ENCODE measurements at regions not wholly inside any gene's neighbourhood (a gene's known extent, or its start where the extent isn't known, plus 50 kb on each side); places are given as distances from the start of the nearest gene placed in this dataset.

DNA sequence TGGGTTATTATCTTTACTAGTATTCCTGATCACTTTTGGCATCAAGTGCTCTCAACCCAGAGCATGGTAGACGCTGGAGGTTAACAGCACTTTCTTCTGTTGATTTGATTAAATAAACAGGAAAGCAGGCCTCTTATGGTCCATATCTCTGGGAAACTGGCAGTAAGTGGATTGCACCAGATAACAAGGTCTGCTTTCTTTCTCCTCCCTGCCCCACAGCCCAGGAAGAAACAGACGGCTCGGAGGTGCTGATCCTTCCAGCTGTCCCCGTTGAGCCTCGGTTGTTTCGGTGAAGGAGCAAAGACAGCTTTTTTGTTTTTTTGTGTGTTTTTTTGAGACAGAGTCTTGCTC, 100.8 kb upstream of the KCTD1 start:
- no peaks in the 10 kb centered on the region for H3K9me2 ChIP-seq (replicated peaks; ENCODE audit: control insufficient read depth, low read length)
- no peak overlapping the region for H3K27ac ChIP-seq (ENCODE audit: low read depth, low read length)
- H3K4me3 ChIP-seq (ENCODE audit: low read length), result no peak overlapping the region
- H3K9me3 ChIP-seq (ENCODE audit: control insufficient read depth, insufficient read depth, low read length), result no peaks in the 10 kb centered on the region
- H4K20me1 ChIP-seq (ENCODE audit: control insufficient read depth, insufficient read depth, low read depth, low read length), result no peaks in the 10 kb centered on the region
- no peaks in the 10 kb centered on the region for H3K79me2 ChIP-seq (ENCODE audit: control insufficient read depth, low read length)
- H3K27me3 ChIP-seq (ENCODE audit: control insufficient read depth, low read length), result peaks cover 24% of the 10 kb centered on the region
- H3K4me1 ChIP-seq (ENCODE audit: control insufficient read depth, low read length), result no peaks in the 10 kb centered on the region
- no peaks in the 10 kb centered on the region for H3F3A ChIP-seq (ENCODE audit: control insufficient read depth, insufficient read depth)
- TF ChIP-seq, protein P1, sequence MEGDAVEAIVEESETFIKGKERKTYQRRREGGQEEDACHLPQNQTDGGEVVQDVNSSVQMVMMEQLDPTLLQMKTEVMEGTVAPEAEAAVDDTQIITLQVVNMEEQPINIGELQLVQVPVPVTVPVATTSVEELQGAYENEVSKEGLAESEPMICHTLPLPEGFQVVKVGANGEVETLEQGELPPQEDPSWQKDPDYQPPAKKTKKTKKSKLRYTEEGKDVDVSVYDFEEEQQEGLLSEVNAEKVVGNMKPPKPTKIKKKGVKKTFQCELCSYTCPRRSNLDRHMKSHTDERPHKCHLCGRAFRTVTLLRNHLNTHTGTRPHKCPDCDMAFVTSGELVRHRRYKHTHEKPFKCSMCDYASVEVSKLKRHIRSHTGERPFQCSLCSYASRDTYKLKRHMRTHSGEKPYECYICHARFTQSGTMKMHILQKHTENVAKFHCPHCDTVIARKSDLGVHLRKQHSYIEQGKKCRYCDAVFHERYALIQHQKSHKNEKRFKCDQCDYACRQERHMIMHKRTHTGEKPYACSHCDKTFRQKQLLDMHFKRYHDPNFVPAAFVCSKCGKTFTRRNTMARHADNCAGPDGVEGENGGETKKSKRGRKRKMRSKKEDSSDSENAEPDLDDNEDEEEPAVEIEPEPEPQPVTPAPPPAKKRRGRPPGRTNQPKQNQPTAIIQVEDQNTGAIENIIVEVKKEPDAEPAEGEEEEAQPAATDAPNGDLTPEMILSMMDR (IDR thresholded peaks at IDR 0.05; ENCODE audit: low read depth, low read length, poor library complexity, severe bottlenecking), result no peak
- TF ChIP-seq EZH2phosphoT487 (IDR thresholded peaks at IDR 0.05; ENCODE audit: borderline replicate concordance, low read length), result no peak
- no peaks in the 10 kb centered on the region for H3K36me3 ChIP-seq (ENCODE audit: control insufficient read depth, low read length)
- H3K4me2 ChIP-seq (ENCODE audit: low read length), result no peak overlapping the region

DNA sequence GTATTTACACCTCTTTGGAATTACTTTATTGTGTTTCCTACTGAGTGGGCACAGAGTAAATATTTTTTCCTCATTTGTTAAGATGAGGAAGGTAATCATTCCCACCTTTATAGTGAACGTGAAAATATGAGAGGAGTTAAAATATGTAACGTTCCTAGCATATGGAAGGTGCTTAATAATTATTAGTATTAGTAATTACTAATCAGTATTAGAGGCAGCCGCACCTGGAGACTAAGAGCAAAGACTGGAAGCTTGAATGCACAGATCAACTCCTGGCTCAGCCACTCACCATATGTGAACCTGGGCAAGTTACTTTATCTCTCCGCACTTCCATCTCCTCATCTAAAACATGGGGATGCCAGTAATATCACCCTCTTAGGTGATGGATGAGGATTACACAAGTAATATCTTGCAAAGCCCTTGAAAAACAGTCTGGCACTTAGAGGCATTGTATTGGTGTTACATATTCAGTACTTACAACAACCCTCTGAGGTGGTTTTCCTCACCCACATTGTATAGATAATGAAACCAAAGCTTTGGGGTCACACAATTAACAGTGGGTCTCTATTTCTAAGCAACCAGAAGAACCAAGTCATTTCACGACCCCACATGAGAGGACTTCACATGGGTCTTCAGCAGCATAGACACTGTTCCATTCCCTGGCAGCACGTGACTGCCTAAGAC, 100.3 kb upstream of the KCTD1 start:
- TF ChIP-seq EZH2phosphoT487 (IDR thresholded peaks at IDR 0.05; ENCODE audit: borderline replicate concordance, low read length), result no peak
- TF ChIP-seq, protein P1 (IDR thresholded peaks at IDR 0.05; ENCODE audit: low read depth, low read length, poor library complexity, severe bottlenecking), result no peak
- no peaks in the 10 kb centered on the region for H3K9me3 ChIP-seq (ENCODE audit: control insufficient read depth, insufficient read depth, low read length)
- H3K4me1 ChIP-seq (ENCODE audit: control insufficient read depth, low read length), result no peaks in the 10 kb centered on the region
- H3K36me3 ChIP-seq (ENCODE audit: control insufficient read depth, low read length), result no peaks in the 10 kb centered on the region
- no peaks in the 10 kb centered on the region for H3K9me2 ChIP-seq (replicated peaks; ENCODE audit: control insufficient read depth, low read length)
- H3K79me2 ChIP-seq (ENCODE audit: control insufficient read depth, low read length), result no peaks in the 10 kb centered on the region
- H3K27ac ChIP-seq (ENCODE audit: low read depth, low read length), result no peak overlapping the region
- peaks cover 21% of the 10 kb centered on the region for H3K27me3 ChIP-seq (ENCODE audit: control insufficient read depth, low read length)
- H4K20me1 ChIP-seq (ENCODE audit: control insufficient read depth, insufficient read depth, low read depth, low read length), result no peaks in the 10 kb centered on the region
- H3F3A ChIP-seq (ENCODE audit: control insufficient read depth, insufficient read depth), result no peaks in the 10 kb centered on the region
- H3K4me3 ChIP-seq (ENCODE audit: low read length), result no peak overlapping the region
- no peak overlapping the region for H3K4me2 ChIP-seq (ENCODE audit: low read length)

- Histone ChIP-seq H3K4me1 (ENCODE audit: control insufficient read depth, low read length) (no peaks in the 10 kb centered on the region), H4K20me1 (ENCODE audit: control insufficient read depth, insufficient read depth, low read depth, low read length) (no peaks in the 10 kb centered on the region), H3F3A (ENCODE audit: control insufficient read depth, insufficient read depth) (no peaks in the 10 kb centered on the region), H3K4me2 (ENCODE audit: low read length) (no peak overlapping the region), H3K9me3 (ENCODE audit: control insufficient read depth, insufficient read depth, low read length) (no peaks in the 10 kb centered on the region), H3K79me2 (ENCODE audit: control insufficient read depth, low read length) (no peaks in the 10 kb centered on the region), H3K4me3 (ENCODE audit: low read length) (no peak overlapping the region), H3K36me3 (ENCODE audit: control insufficient read depth, low read length) (no peaks in the 10 kb centered on the region), H3K9me2 (replicated peaks; ENCODE audit: control insufficient read depth, low read length) (no peaks in the 10 kb centered on the region), H3K27ac (ENCODE audit: low read depth, low read length) (no peak overlapping the region), H3K27me3 (ENCODE audit: control insufficient read depth, low read length) (peaks cover 13% of the 10 kb centered on the region)
- TF ChIP-seq, protein P1 (IDR thresholded peaks at IDR 0.05; ENCODE audit: low read depth, low read length, poor library complexity, severe bottlenecking), result no peak
- no peak for TF ChIP-seq EZH2phosphoT487 (IDR thresholded peaks at IDR 0.05; ENCODE audit: borderline replicate concordance, low read length)
Measured at GRCh38 chr18:26646901-26647300, 98.5 kb upstream of the KCTD1 start.
